ENCODE measurements at regions not wholly inside any gene's neighbourhood (a gene's known extent, or its start where the extent isn't known, plus 50 kb on each side); places are given as distances from the start of the nearest gene placed in this dataset.

GRCh38 chr7:155228894-155229293 lies 68.8 kb upstream of the INSIG1 start:
- Histone ChIP-seq H3K27ac (ENCODE audit: low read depth in 1 of 2, low read length in 2 of 2) (no peak overlapping the region), H3K9me3 (ENCODE audit: control insufficient read depth in 4 of 4, low read length in 3 of 4) (no peaks in the 10 kb centered on the region), H3K4me1 (ENCODE audit: control insufficient read depth in 4 of 4, insufficient read depth in 4 of 4, low read length in 3 of 4) (peaks cover 10 to 40% (median 23%) of the 10 kb centered on the region in 4 donors), H3K9ac (ENCODE audit: low read depth in 1 of 2, low read length in 2 of 2) (no peak overlapping the region), H3K36me3 (ENCODE audit: control insufficient read depth in 4 of 4, insufficient read depth in 3 of 4, low read depth in 1 of 4, low read length in 3 of 4) (no peaks in the 10 kb centered on the region), H3K27me3 (ENCODE audit: control insufficient read depth in 4 of 4, insufficient read depth in 4 of 4, low read length in 3 of 4) (no peaks in the 10 kb centered on the region), H3K4me3 (ENCODE audit: low read depth in 1 of 3, low read length in 3 of 3) (no peak overlapping the region)
- no peak for DNase-seq (ENCODE audit: low spot score)
- 97% methylated on average over 9 of the region's 9 CpGs for WGBS
- TF ChIP-seq, protein P1, sequence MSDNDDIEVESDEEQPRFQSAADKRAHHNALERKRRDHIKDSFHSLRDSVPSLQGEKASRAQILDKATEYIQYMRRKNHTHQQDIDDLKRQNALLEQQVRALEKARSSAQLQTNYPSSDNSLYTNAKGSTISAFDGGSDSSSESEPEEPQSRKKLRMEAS (IDR thresholded peaks at IDR 0.05) = no peak
- no peak for TF ChIP-seq HNF4A (conservative IDR thresholded peaks at IDR 0.05)

DNA sequence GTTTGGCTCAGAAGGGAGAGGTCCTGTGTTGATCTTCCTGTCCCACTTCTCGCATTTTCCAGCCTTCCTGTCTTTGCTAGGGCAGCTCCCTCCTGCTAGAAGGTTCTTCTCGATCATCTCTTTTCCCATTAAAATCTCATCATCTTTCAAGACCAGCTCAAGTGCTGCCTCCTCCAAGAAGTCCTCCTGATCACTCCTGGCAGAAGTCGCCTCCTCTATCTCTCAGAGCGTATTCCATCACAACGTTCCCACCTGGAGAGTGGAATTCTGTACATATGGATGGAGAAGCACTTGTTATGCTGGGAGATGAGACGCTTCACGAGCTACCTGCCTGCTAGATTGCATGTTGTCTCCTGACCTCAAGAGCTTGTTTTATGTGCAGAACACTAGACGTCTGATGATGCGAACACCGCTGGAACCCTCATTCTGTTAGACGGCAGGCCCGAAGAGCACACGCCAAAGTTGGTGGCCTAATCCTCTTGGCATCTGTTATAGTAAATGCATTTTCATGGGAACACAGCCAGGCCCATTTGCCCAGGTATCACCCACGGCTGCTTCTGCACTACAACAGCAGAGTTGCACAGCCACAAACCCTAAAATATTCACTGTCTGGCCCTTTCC lies 68.0 kb upstream of the INSIG1 start:
- no peaks in the 10 kb centered on the region for H3K36me3 ChIP-seq (ENCODE audit: control insufficient read depth in 4 of 4, insufficient read depth in 3 of 4, low read depth in 1 of 4, low read length in 3 of 4)
- no peak overlapping the region for H3K9ac ChIP-seq (ENCODE audit: low read depth in 1 of 2, low read length in 2 of 2)
- H3K4me3 ChIP-seq (ENCODE audit: low read depth in 1 of 3, low read length in 3 of 3) = no peak overlapping the region
- H3K4me1 ChIP-seq (ENCODE audit: control insufficient read depth in 4 of 4, insufficient read depth in 4 of 4, low read length in 3 of 4) = peaks cover 7 to 38% (median 21%) of the 10 kb centered on the region in 4 donors
- TF ChIP-seq, protein P2, sequence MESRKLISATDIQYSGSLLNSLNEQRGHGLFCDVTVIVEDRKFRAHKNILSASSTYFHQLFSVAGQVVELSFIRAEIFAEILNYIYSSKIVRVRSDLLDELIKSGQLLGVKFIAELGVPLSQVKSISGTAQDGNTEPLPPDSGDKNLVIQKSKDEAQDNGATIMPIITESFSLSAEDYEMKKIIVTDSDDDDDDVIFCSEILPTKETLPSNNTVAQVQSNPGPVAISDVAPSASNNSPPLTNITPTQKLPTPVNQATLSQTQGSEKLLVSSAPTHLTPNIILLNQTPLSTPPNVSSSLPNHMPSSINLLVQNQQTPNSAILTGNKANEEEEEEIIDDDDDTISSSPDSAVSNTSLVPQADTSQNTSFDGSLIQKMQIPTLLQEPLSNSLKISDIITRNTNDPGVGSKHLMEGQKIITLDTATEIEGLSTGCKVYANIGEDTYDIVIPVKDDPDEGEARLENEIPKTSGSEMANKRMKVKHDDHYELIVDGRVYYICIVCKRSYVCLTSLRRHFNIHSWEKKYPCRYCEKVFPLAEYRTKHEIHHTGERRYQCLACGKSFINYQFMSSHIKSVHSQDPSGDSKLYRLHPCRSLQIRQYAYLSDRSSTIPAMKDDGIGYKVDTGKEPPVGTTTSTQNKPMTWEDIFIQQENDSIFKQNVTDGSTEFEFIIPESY (IDR thresholded peaks at IDR 0.05) = no peak
- no peak for TF ChIP-seq RXRA (IDR thresholded peaks at IDR 0.05)
- no peak for TF ChIP-seq SP1 (IDR thresholded peaks at IDR 0.05)
- H3K9me3 ChIP-seq (ENCODE audit: control insufficient read depth in 4 of 4, low read length in 3 of 4) = no peaks in the 10 kb centered on the region
- H3K27me3 ChIP-seq (ENCODE audit: control insufficient read depth in 4 of 4, insufficient read depth in 4 of 4, low read length in 3 of 4) = no peaks in the 10 kb centered on the region
- no peak overlapping the region for H3K27ac ChIP-seq (ENCODE audit: low read depth in 1 of 2, low read length in 2 of 2)
- 90% methylated on average over 14 of the region's 14 CpGs for WGBS
- DNase-seq (ENCODE audit: low spot score) = no peak

DNA sequence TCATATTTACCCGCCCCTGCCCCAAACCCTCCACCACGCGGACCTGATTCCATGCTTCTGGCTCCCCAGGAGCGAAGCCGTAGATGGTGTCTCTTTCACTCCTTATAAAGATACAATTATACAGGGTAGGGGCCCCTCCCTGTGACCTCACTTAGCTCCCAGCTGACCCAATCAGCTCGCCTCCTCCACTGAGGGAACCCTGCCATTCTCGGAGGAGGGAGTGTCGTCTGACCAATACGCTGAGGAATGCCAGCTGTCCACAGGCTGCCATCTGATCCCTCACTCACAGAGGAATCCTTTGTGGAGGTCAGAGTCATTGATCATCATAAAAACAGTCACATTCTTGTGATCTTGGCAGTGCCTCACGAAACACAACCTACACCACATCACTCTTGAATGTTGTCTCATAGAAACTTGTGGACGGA lies 67.5 kb upstream of the INSIG1 start:
- Histone ChIP-seq H3K9me3 (ENCODE audit: control insufficient read depth in 4 of 4, low read length in 3 of 4) (no peaks in the 10 kb centered on the region), H3K4me1 (ENCODE audit: control insufficient read depth in 4 of 4, insufficient read depth in 4 of 4, low read length in 3 of 4) (peaks cover 5 to 39% (median 20%) of the 10 kb centered on the region in 4 donors), H3K9ac (ENCODE audit: low read depth in 1 of 2, low read length in 2 of 2) (no peak overlapping the region), H3K36me3 (ENCODE audit: control insufficient read depth in 4 of 4, insufficient read depth in 3 of 4, low read depth in 1 of 4, low read length in 3 of 4) (no peaks in the 10 kb centered on the region), H3K4me3 (ENCODE audit: low read depth in 1 of 3, low read length in 3 of 3) (no peak overlapping the region), H3K27me3 (ENCODE audit: control insufficient read depth in 4 of 4, insufficient read depth in 4 of 4, low read length in 3 of 4) (no peaks in the 10 kb centered on the region), H3K27ac (ENCODE audit: low read depth in 1 of 2, low read length in 2 of 2) (no peak overlapping the region)
- WGBS = 89% methylated on average over 11 of the region's 11 CpGs
- DNase-seq (ENCODE audit: low spot score) = no peak
- TF ChIP-seq HNF4A (conservative IDR thresholded peaks at IDR 0.05) = no peak

DNA sequence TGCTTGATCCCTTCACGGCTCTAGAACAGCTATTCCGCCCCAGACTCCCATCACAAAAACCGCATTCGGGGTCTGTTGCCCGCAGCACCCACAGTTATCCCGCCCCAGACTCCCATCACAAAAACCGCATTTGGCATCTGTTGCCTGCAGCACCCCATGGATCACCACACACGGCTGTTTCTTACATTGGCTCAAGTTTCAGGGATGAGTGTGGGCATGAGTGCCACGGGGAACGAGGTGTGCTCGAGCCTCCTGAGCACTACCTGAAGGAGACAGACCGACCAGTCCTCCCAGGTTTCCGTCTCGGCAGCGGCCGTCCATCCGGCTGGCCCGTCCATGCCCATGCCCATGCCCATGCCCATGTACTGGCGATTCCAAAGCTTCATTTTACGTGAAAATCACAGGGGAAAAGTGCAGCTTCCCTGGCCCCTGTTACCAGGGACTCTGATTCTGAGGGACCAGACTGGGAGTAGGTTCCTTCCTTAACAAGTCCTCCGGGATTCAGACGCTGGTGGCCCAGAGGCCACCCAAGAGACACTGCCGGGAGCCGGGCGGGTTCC lies 66.4 kb upstream of the INSIG1 start:
- Histone ChIP-seq H3K27ac (ENCODE audit: low read depth in 1 of 2, low read length in 2 of 2) (no peak overlapping the region), H3K4me3 (ENCODE audit: low read depth in 1 of 3, low read length in 3 of 3) (no peak overlapping the region), H3K4me1 (ENCODE audit: control insufficient read depth in 4 of 4, insufficient read depth in 4 of 4, low read length in 3 of 4) (peaks cover 5 to 41% (median 24%) of the 10 kb centered on the region in 4 donors), H3K9ac (ENCODE audit: low read depth in 1 of 2, low read length in 2 of 2) (no peak overlapping the region), H3K9me3 (ENCODE audit: control insufficient read depth in 4 of 4, low read length in 3 of 4) (no peaks in the 10 kb centered on the region), H3K27me3 (ENCODE audit: control insufficient read depth in 4 of 4, insufficient read depth in 4 of 4, low read length in 3 of 4) (no peaks in the 10 kb centered on the region), H3K36me3 (ENCODE audit: control insufficient read depth in 4 of 4, insufficient read depth in 3 of 4, low read depth in 1 of 4, low read length in 3 of 4) (no peaks in the 10 kb centered on the region)
- DNase-seq (ENCODE audit: low spot score) = no peak
- WGBS = 94% methylated on average over 25 of the region's 25 CpGs
- no peak for TF ChIP-seq REST (IDR thresholded peaks at IDR 0.05)
- TF ChIP-seq SP1 (IDR thresholded peaks at IDR 0.05) = no peak
- TF ChIP-seq HNF4A (conservative IDR thresholded peaks at IDR 0.05) = no peak
- TF ChIP-seq RXRA (IDR thresholded peaks at IDR 0.05) = no peak
- no peak for TF ChIP-seq EGR1 (IDR thresholded peaks at IDR 0.05; ENCODE audit: low read depth in 2 of 2)
- no peak for TF ChIP-seq NR2F2 (IDR thresholded peaks at IDR 0.05)
- TF ChIP-seq JUND (IDR thresholded peaks at IDR 0.05) = no peak
- TF ChIP-seq, protein P1 (IDR thresholded peaks at IDR 0.05) = no peak
- no peak for TF ChIP-seq ATF3 (IDR thresholded peaks at IDR 0.05)
- no peak for TF ChIP-seq FOXA2 (IDR thresholded peaks at IDR 0.05)
